Keratinocyte (primary cell): ENCODE measurements at regions not wholly inside any gene's neighbourhood (a gene's known extent, or its start where the extent isn't known, plus 50 kb on each side); places are given as distances from the start of the nearest gene placed in this dataset.

Source experiments
- DNase-seq: peaks from one replicate; pipeline ENCODE4 v3.0.0-alpha.2; 2011; ENCODE audit warnings: low read depth, missing footprints, low spot score
- FAIRE-seq: peaks from 2 replicates; lab custom pipeline; 2011; peaks lifted over from hg19 to GRCh38; lab: Jason Lieb, UNC
- H2AFZ ChIP-seq: 2 replicates; pipeline ENCODE4 v1.6.0; 2012; ENCODE audit warnings: low read length, control low read depth, inconsistent platforms; ENCODE audit not compliant: control insufficient read depth
- H3K27ac ChIP-seq: 2 replicates; pipeline ENCODE4 v1.5.1; 2011; ENCODE audit warnings: low read length; ENCODE audit not compliant: control insufficient read depth, insufficient read depth
- H3K27me3 ChIP-seq: 3 replicates; pipeline ENCODE4 v1.6.0; 2011; ENCODE audit warnings: low read length; ENCODE audit not compliant: control insufficient read depth, insufficient read depth; ENCODE audit errors: extremely low read depth
- H3K36me3 ChIP-seq, 2 experiments: 2 replicates in 1 of 2; 3 replicates in 1 of 2; pipeline ENCODE4 v1.5.1; 2011; ENCODE audit warnings: low read length in 2 of 2, mild to moderate bottlenecking in 1 of 2; ENCODE audit not compliant: control insufficient read depth in 2 of 2, insufficient read depth in 2 of 2; ENCODE audit errors: extremely low read depth in 1 of 2
- H3K4me1 ChIP-seq: 3 replicates; pipeline ENCODE4 v1.5.1; 2011; ENCODE audit warnings: low read length; ENCODE audit not compliant: control insufficient read depth, insufficient read depth; ENCODE audit errors: extremely low read depth
- H3K4me2 ChIP-seq: 3 replicates; pipeline ENCODE4 v1.6.0; 2011; ENCODE audit warnings: low read depth, low read length; ENCODE audit not compliant: control insufficient read depth, insufficient read depth; ENCODE audit errors: extremely low read depth
- H3K4me3 ChIP-seq, 3 experiments: fragments of 200-600 bp in 1 of 3; sonication (generic) in 1 of 3; 2 replicates in 2 of 3; 3 replicates in 1 of 3; pipeline ENCODE4 v1.5.1; 2011 to 2016; ENCODE audit warnings: low read length in 3 of 3, mild to moderate bottlenecking in 3 of 3, control low read depth in 2 of 3, inconsistent platforms in 1 of 3, low read depth in 1 of 3, mixed read lengths in 1 of 3, mixed run types in 1 of 3, moderate library complexity in 1 of 3; ENCODE audit not compliant: control insufficient read depth in 2 of 3, insufficient read depth in 2 of 3; ENCODE audit errors: extremely low read depth in 1 of 3
- H3K79me2 ChIP-seq: 2 replicates; pipeline ENCODE4 v1.6.0; 2012; ENCODE audit warnings: low read length; ENCODE audit not compliant: control insufficient read depth, insufficient read depth
- H3K9ac ChIP-seq: 3 replicates; pipeline ENCODE4 v1.6.0; 2011; ENCODE audit warnings: low read length; ENCODE audit not compliant: control insufficient read depth, insufficient read depth; ENCODE audit errors: extremely low read depth
- H3K9me1 ChIP-seq: 3 replicates; pipeline ENCODE4 v1.6.0; 2011; ENCODE audit warnings: low read length; ENCODE audit not compliant: control insufficient read depth, insufficient read depth; ENCODE audit errors: extremely low read depth
- H3K9me3 ChIP-seq: 2 replicates; pipeline ENCODE4 v1.5.1; 2012; ENCODE audit warnings: low read depth, low read length; ENCODE audit not compliant: control insufficient read depth
- H4K20me1 ChIP-seq: 3 replicates; pipeline ENCODE4 v1.6.0; 2011; ENCODE audit warnings: low read length; ENCODE audit not compliant: control insufficient read depth, insufficient read depth; ENCODE audit errors: extremely low read depth
- EZH2 ChIP-seq: IDR thresholded peaks from one replicate; pipeline ENCODE4 v1.6.1; 2012; ENCODE audit warnings: inconsistent platforms, mild to moderate bottlenecking, low read length, moderate library complexity
- dilution Hi-C: fragments of 300-500 bp; cut with MboI; formaldehyde crosslinking; loops from one replicate; pipeline ENCODE4 v1.7.0; 2020; ENCODE audit warnings: low sequenced_read_pairs; ENCODE audit not compliant: extremely low pct_ligation_motif_present
- TF ChIP-seq, protein P1 (sequence below), 3 experiments: IDR thresholded peaks in 1 of 3; conservative IDR thresholded peaks in 1 of 3; optimal IDR thresholded peaks in 1 of 3; 2 replicates in 2 of 3; 3 replicates in 1 of 3; pipeline versions ENCODE3 to v1.5.1; 2011; ENCODE audit warnings: low read length in 3 of 3, mild to moderate bottlenecking in 3 of 3, moderate library complexity in 2 of 3, control low read depth in 1 of 3, inconsistent platforms in 1 of 3; ENCODE audit not compliant: insufficient read depth in 2 of 3; ENCODE audit errors: extremely low read depth in 1 of 3

DNA sequence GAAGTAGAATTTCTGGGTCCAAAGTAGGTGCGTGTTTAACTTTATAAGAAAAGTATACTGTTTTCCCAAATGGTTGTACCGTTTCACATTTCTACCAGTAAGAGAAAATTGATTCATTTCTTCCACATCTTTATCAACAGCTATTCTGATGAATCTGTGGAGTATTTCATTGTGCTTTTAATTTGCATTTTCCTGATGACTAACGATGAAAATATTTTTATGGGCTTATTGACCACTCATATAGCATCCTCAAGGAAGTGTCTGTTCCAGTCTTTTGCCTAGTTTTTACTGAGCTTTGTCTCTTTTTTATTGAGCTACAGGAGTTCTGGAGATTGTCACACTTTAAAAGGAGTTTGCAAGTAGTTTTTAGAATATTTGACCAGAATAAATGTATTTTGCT lies 92.6 kb downstream of the ASB9 start:
- Histone ChIP-seq H3K4me3 (no peak overlapping the region), H3K4me2 (no peak overlapping the region), H4K20me1 (no peaks in the 10 kb centered on the region), H3K4me1 (no peaks in the 10 kb centered on the region), H3K9ac (no peak overlapping the region), H3K27me3 (no peaks in the 10 kb centered on the region), H3K27ac (no peak overlapping the region), H3K36me3 (no peaks in the 10 kb centered on the region), H3K79me2 (no peaks in the 10 kb centered on the region), H3K9me1 (no peaks in the 10 kb centered on the region), H3K9me3 (no peaks in the 10 kb centered on the region), H2AFZ (no peak overlapping the region)
- DNase-seq (no peak), FAIRE-seq (no peak)
- dilution Hi-C loops, result no loop called here
- TF ChIP-seq EZH2, result no peak
- TF ChIP-seq, protein P1, sequence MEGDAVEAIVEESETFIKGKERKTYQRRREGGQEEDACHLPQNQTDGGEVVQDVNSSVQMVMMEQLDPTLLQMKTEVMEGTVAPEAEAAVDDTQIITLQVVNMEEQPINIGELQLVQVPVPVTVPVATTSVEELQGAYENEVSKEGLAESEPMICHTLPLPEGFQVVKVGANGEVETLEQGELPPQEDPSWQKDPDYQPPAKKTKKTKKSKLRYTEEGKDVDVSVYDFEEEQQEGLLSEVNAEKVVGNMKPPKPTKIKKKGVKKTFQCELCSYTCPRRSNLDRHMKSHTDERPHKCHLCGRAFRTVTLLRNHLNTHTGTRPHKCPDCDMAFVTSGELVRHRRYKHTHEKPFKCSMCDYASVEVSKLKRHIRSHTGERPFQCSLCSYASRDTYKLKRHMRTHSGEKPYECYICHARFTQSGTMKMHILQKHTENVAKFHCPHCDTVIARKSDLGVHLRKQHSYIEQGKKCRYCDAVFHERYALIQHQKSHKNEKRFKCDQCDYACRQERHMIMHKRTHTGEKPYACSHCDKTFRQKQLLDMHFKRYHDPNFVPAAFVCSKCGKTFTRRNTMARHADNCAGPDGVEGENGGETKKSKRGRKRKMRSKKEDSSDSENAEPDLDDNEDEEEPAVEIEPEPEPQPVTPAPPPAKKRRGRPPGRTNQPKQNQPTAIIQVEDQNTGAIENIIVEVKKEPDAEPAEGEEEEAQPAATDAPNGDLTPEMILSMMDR (optimal IDR thresholded peaks at IDR 0.05 in 1 of 3, IDR thresholded peaks at IDR 0.05 in 1 of 3, conservative IDR thresholded peaks at IDR 0.05 in 1 of 3; ENCODE audit: extremely low read depth in 1 of 3, insufficient read depth in 2 of 3, low read length in 3 of 3), result no peak

DNA sequence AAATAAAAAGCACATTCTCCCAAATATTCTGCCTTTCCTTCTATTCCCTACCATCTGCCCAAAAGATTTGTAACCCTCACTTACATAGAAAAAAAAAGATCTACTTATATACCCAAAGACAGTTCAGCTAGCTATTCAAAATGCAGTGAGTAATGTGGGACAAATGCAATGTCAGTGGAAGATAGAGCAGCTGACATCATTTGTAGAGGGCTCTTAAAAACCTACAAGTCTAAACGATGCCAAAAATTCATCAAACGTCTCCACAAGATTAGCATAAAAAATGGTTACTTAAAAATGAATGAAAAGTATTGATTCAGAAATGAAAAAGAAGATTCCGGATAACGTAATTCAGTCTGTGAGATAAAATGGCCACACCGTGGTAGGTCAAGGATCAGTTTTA lies 96.5 kb downstream of the ASB9 start:
- FAIRE-seq, result no peak

More for the DNA sequence above, 96.5 kb downstream of the ASB9 start:
- Histone ChIP-seq H3K27ac (no peak overlapping the region), H3K4me3 (no peak overlapping the region), H3K9me1 (no peaks in the 10 kb centered on the region), H3K4me2 (no peak overlapping the region), H3K9ac (no peak overlapping the region), H3K4me1 (no peaks in the 10 kb centered on the region), H3K36me3 (no peaks in the 10 kb centered on the region), H2AFZ (no peak overlapping the region), H3K79me2 (no peaks in the 10 kb centered on the region), H3K9me3 (no peaks in the 10 kb centered on the region), H4K20me1 (no peaks in the 10 kb centered on the region), H3K27me3 (no peaks in the 10 kb centered on the region)
- TF ChIP-seq, protein P1 (optimal IDR thresholded peaks at IDR 0.05 in 1 of 3, IDR thresholded peaks at IDR 0.05 in 1 of 3, conservative IDR thresholded peaks at IDR 0.05 in 1 of 3; ENCODE audit: extremely low read depth in 1 of 3, insufficient read depth in 2 of 3, low read length in 3 of 3), result no peak
- TF ChIP-seq EZH2, result no peak
- dilution Hi-C loops, result no loop called here
- DNase-seq, result no peak
